PC-9 (cell line): ENCODE measurements at regions not wholly inside any gene's neighbourhood (a gene's known extent, or its start where the extent isn't known, plus 50 kb on each side); places are given as distances from the start of the nearest gene placed in this dataset.

Source experiments
- BruUV-seq: library from RNA; stranded (reverse); fragments of 400-500 nt; replicated peaks from 2 replicates; lab custom pipeline; 2021; lab: Mats Ljungman, UMichigan
- CTCF ChIA-PET: fragments of 300-600 bp; sonication (Branson Sonifier 250); formaldehyde crosslinking; loops from one replicate; lab custom pipeline; 2022; ENCODE audit warnings: antibody characterized with exemption; lab: Charles Lee
- POLR2A ChIA-PET: fragments of 300-600 bp; sonication (Branson Sonifier 250); formaldehyde crosslinking; loops from one replicate; lab custom pipeline; 2022; ENCODE audit warnings: antibody characterized with exemption; ENCODE audit not compliant: unreplicated experiment; lab: Charles Lee
- DNase-seq, 2 experiments: peaks; one replicate each; pipeline versions ENCODE4 v3.0.0 to v3.0.0-alpha.2; 2015 to 2022; ENCODE audit warnings: mixed read lengths in 1 of 2
- H2AFZ ChIP-seq: fragments of 200-600 bp; sonication (generic); 2 replicates; pipeline ENCODE4 v1.8.1; 2017; ENCODE audit warnings: antibody characterized with exemption
- H3F3A ChIP-seq: fragments of 200-600 bp; sonication (generic); 2 replicates; pipeline ENCODE4 v1.8.1; 2017; ENCODE audit warnings: antibody characterized with exemption, mild to moderate bottlenecking, low read depth; ENCODE audit not compliant: insufficient read depth
- H3K27ac ChIP-seq: fragments of 200-600 bp; sonication (generic); 2 replicates; pipeline ENCODE4 v1.6.1; 2016; ENCODE audit warnings: mixed run types
- H3K27me3 ChIP-seq: fragments of 200-600 bp; sonication (generic); 2 replicates; pipeline ENCODE4 v1.6.1; 2016; ENCODE audit warnings: low read depth, mixed run types; ENCODE audit not compliant: insufficient read depth
- H3K36me3 ChIP-seq: fragments of 200-600 bp; sonication (generic); 2 replicates; pipeline ENCODE4 v1.6.1; 2016; ENCODE audit warnings: low read depth, mixed run types
- H3K4me1 ChIP-seq: fragments of 200-600 bp; sonication (generic); replicated peaks from 2 replicates; pipeline ENCODE4 v1.6.1; 2016; ENCODE audit warnings: mixed run types; ENCODE audit not compliant: insufficient read depth
- H3K4me2 ChIP-seq: fragments of 200-600 bp; sonication (generic); 2 replicates; pipeline ENCODE4 v1.6.1; 2017; ENCODE audit warnings: mixed run types
- H3K4me3 ChIP-seq: fragments of 200-600 bp; sonication (generic); 2 replicates; pipeline ENCODE4 v1.6.1; 2016; ENCODE audit warnings: mixed run types
- H3K79me2 ChIP-seq: fragments of 200-600 bp; sonication (generic); 2 replicates; pipeline ENCODE4 v1.6.1; 2017; ENCODE audit warnings: low read depth, mixed run types
- H3K9me2 ChIP-seq: fragments of 200-600 bp; sonication (generic); 2 replicates; pipeline ENCODE4 v1.8.1; 2017; ENCODE audit warnings: mild to moderate bottlenecking; ENCODE audit not compliant: insufficient read depth
- H3K9me3 ChIP-seq: fragments of 200-600 bp; sonication (generic); 2 replicates; pipeline ENCODE4 v1.8.1; 2016; ENCODE audit warnings: low read depth; ENCODE audit not compliant: insufficient read depth
- H4K20me1 ChIP-seq: fragments of 200-600 bp; sonication (generic); 2 replicates; pipeline ENCODE4 v1.8.1; 2017; ENCODE audit not compliant: insufficient read depth
- EZH2 ChIP-seq: fragments of 200-600 bp; sonication (generic); IDR thresholded peaks from 2 replicates; pipeline ENCODE4 v1.8.0; 2017; ENCODE audit warnings: antibody characterized with exemption, low read depth
- intact Hi-C: fragments of 100-400 bp; cut with micrococcal nuclease; formaldehyde crosslinking; loops from one replicate; pipeline ENCODE4 v1.10.0; 2022; ENCODE audit not compliant: unreplicated experiment
- TF ChIP-seq, protein P1 (sequence below): fragments of 200-600 bp; sonication (generic); conservative IDR thresholded peaks from 2 replicates; pipeline ENCODE4 v1.6.1; 2017; ENCODE audit warnings: mixed run types, antibody characterized with exemption, mild to moderate bottlenecking, moderate library complexity

DNA sequence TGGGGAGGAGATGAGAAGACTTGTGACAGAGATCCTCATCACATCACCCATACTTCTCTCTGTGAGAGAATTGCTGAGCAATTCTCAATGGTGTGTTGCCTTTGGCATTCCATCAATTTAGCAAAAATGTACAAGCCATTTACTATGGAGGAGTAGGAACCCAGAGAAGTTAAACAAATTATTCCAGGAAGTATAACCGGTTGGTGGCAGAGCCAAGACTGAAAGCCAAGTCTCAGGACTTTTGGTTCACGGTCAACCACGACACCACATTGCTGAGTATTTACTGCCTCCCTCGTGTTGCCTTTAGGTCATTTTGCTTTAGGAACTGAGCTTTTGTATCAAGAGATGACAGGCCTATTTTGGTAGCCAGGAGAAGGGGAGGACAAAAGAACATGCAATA, 88.0 kb upstream of the ELMO1 start:
- Histone ChIP-seq H2AFZ (no peak overlapping the region), H3K27me3 (no peaks in the 10 kb centered on the region; the same call in 1 of the 2 replicates), H3K9me2 (no peaks in the 10 kb centered on the region), H3K4me1 (no peaks in the 10 kb centered on the region), H3K9me3 (no peaks in the 10 kb centered on the region), H3K27ac (no peak overlapping the region), H3K79me2 (no peaks in the 10 kb centered on the region), H4K20me1 (no peaks in the 10 kb centered on the region), H3K4me2 (no peak overlapping the region), H3F3A (no peaks in the 10 kb centered on the region), H3K4me3 (no peak overlapping the region), H3K36me3 (no peaks in the 10 kb centered on the region)
- BruUV-seq, result no TSS peak
- no peak for DNase-seq
- POLR2A ChIA-PET, result no interaction called here
- intact Hi-C loops, result no loop called here
- TF ChIP-seq, protein P1, sequence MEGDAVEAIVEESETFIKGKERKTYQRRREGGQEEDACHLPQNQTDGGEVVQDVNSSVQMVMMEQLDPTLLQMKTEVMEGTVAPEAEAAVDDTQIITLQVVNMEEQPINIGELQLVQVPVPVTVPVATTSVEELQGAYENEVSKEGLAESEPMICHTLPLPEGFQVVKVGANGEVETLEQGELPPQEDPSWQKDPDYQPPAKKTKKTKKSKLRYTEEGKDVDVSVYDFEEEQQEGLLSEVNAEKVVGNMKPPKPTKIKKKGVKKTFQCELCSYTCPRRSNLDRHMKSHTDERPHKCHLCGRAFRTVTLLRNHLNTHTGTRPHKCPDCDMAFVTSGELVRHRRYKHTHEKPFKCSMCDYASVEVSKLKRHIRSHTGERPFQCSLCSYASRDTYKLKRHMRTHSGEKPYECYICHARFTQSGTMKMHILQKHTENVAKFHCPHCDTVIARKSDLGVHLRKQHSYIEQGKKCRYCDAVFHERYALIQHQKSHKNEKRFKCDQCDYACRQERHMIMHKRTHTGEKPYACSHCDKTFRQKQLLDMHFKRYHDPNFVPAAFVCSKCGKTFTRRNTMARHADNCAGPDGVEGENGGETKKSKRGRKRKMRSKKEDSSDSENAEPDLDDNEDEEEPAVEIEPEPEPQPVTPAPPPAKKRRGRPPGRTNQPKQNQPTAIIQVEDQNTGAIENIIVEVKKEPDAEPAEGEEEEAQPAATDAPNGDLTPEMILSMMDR, result no peak
- no peak for TF ChIP-seq EZH2
- CTCF ChIA-PET, result no interaction called here

DNA sequence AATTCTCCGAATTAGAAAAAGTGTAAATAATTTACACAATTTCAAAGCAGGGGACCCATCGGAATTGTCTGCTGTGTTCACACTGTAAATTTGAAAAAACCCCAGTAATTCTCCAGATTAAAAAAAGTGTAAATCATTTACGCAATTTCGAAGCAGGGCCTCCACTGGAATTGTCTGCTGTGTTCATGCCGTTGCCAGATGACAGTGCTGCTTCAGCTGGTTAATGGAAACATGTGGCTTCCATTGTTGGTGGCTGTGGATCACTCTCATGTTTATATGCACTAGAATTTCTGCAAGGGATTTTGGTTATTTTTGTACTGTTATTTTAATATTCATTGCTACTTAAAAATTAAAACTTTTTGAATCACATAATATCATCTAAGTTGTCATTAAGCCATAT, 88.8 kb upstream of the ELMO1 start:
- no peaks in the 10 kb centered on the region for H3K9me3 ChIP-seq
- H3K36me3 ChIP-seq, result no peaks in the 10 kb centered on the region
- CTCF ChIA-PET, result no interaction called here
- H3K9me2 ChIP-seq, result no peaks in the 10 kb centered on the region
- no peaks in the 10 kb centered on the region for H3K4me1 ChIP-seq
- POLR2A ChIA-PET, result no interaction called here
- no peaks in the 10 kb centered on the region for H4K20me1 ChIP-seq
- no peaks in the 10 kb centered on the region; the same call in 1 of the 2 replicates for H3K27me3 ChIP-seq
- DNase-seq, result no peak
- no peak overlapping the region for H3K27ac ChIP-seq
- H3F3A ChIP-seq, result no peaks in the 10 kb centered on the region
- no peak overlapping the region for H3K4me3 ChIP-seq
- intact Hi-C loops, result no loop called here
- no peaks in the 10 kb centered on the region for H3K79me2 ChIP-seq
- no peak overlapping the region for H3K4me2 ChIP-seq
- BruUV-seq, result no TSS peak
- no peak for TF ChIP-seq EZH2
- TF ChIP-seq, protein P1, result no peak
- no peak overlapping the region for H2AFZ ChIP-seq

DNA sequence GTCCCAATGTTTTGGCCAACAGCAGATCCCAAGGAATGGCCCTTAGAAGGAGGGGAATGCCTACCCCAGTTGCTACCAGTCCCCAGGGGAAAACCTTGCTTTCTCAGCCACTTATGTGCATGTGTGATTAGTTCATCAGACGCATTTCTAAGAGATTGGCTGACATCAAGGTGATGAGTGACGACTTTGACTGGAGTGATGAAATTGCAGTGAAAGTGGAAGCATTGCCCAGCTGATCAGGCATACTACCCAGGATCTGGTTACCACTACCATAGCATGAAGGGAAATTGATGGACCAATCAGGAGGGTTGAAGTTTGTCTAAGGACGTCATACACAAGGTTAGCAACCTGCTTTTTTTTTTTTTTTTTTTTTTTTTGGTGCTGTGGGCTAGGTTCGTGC, 90.3 kb upstream of the ELMO1 start:
- H3K36me3 ChIP-seq, result no peaks in the 10 kb centered on the region
- H3K79me2 ChIP-seq, result no peaks in the 10 kb centered on the region
- TF ChIP-seq, protein P1, result no peak
- TF ChIP-seq EZH2, result no peak
- H4K20me1 ChIP-seq, result no peaks in the 10 kb centered on the region
- ChIA-PET CTCF (no interaction called here), POLR2A (no interaction called here)
- H3K27ac ChIP-seq, result no peak overlapping the region
- H3F3A ChIP-seq, result no peaks in the 10 kb centered on the region
- DNase-seq, result no peak
- no peaks in the 10 kb centered on the region for H3K9me3 ChIP-seq
- H3K4me1 ChIP-seq, result no peaks in the 10 kb centered on the region
- no peak overlapping the region for H3K4me3 ChIP-seq
- H3K27me3 ChIP-seq, result no peaks in the 10 kb centered on the region; the same call in 1 of the 2 replicates
- intact Hi-C loops, result no loop called here
- no peak overlapping the region for H2AFZ ChIP-seq
- no peak overlapping the region for H3K4me2 ChIP-seq
- BruUV-seq, result no TSS peak
- H3K9me2 ChIP-seq, result no peaks in the 10 kb centered on the region
